Ecto neural progenitor cell (in vitro differentiated cells): ENCODE measurements at regions not wholly inside any gene's neighbourhood (a gene's known extent, or its start where the extent isn't known, plus 50 kb on each side); places are given as distances from the start of the nearest gene placed in this dataset.

ENCODE experiments used
- DNase-seq: peaks from one replicate; pipeline ENCODE4 v3.0.0-alpha.2; 2018; ENCODE audit warnings: low spot score

- no peak for DNase-seq
Observed at GRCh38 chr5:116650964-116651363, 76.3 kb upstream of the SEMA6A start.

GRCh38 chr5:116650544-116650943, 75.9 kb upstream of the SEMA6A start:
- no peak for DNase-seq

- DNase-seq, result no peak
Observed at GRCh38 chr5:116646611-116647289, 72.1 kb upstream of the SEMA6A start.

GRCh38 chr5:116645627-116646026, 71.0 kb upstream of the SEMA6A start:
- DNase-seq, result no peak

- DNase-seq, result no peak
Observed at GRCh38 chr5:116640236-116640635, 65.6 kb upstream of the SEMA6A start.

- no peak for DNase-seq
Observed at GRCh38 chr5:116637149-116637740, 62.6 kb upstream of the SEMA6A start.

GRCh38 chr5:116632890-116633289, 58.3 kb upstream of the SEMA6A start:
- no peak for DNase-seq

- no peak for DNase-seq
Observed at GRCh38 chr5:116631147-116631546, 56.5 kb upstream of the SEMA6A start.

GRCh38 chr5:116629168-116629567, 54.5 kb upstream of the SEMA6A start:
- DNase-seq, result no peak

- DNase-seq, result no peak
Observed at GRCh38 chr5:116626945-116627679, 52.5 kb upstream of the SEMA6A start.

- no peak for DNase-seq
Observed at GRCh38 chr5:116626272-116626723, 51.7 kb upstream of the SEMA6A start.
